HEK293T (cell line): ENCODE measurements at regions not wholly inside any gene's neighbourhood (a gene's known extent, or its start where the extent isn't known, plus 50 kb on each side); places are given as distances from the start of the nearest gene placed in this dataset.

Experiments used
- ARNT ChIP-seq: fragments of 450-650 bp; IDR thresholded peaks from 2 replicates; pipeline ENCODE4 v1.6.1; 2017; ENCODE audit warnings: mild to moderate bottlenecking
- BHLHE40 ChIP-seq: fragments of 450-650 bp; IDR thresholded peaks from 2 replicates; pipeline ENCODE4 v1.6.1; 2016; ENCODE audit warnings: mild to moderate bottlenecking, moderate library complexity, borderline replicate concordance
- ELF4 ChIP-seq: fragments of 450-650 bp; IDR thresholded peaks from 2 replicates; pipeline ENCODE4 v1.6.1; 2017; ENCODE audit warnings: antibody characterized with exemption
- HDGF ChIP-seq: fragments of 450-650 bp; IDR thresholded peaks from 2 replicates; pipeline ENCODE4 v1.6.1; 2017; ENCODE audit warnings: antibody characterized with exemption, borderline replicate concordance
- L3MBTL2 ChIP-seq: fragments of 450-650 bp; conservative IDR thresholded peaks from 2 replicates; pipeline ENCODE4 v1.6.1; 2016; ENCODE audit warnings: mild to moderate bottlenecking
- PKNOX1 ChIP-seq: fragments of 450-650 bp; IDR thresholded peaks from 2 replicates; pipeline ENCODE4 v1.6.1; 2016
- SUZ12 ChIP-seq: fragments of 450-650 bp; IDR thresholded peaks from 2 replicates; pipeline ENCODE4 v1.6.1; 2016; ENCODE audit warnings: mild to moderate bottlenecking
- TARDBP ChIP-seq: fragments of 450-650 bp; IDR thresholded peaks from 2 replicates; pipeline ENCODE4 v1.6.1; 2016
- ZNF384 ChIP-seq: fragments of 450-650 bp; IDR thresholded peaks from 2 replicates; pipeline ENCODE4 v1.6.1; 2016

- TF ChIP-seq PKNOX1, result no peak
- TF ChIP-seq HDGF, result no peak
- TF ChIP-seq ELF4, result no peak
- TF ChIP-seq SUZ12, result no peak
- no peak for TF ChIP-seq ARNT
- no peak for TF ChIP-seq ZNF384
- no peak for TF ChIP-seq BHLHE40
- no peak for TF ChIP-seq L3MBTL2
- TF ChIP-seq TARDBP, result no peak
These were observed 149.3 kb upstream of the TENM3 start for GRCh38 chr4:182093935-182094334.
